DND-41 (cell line): ENCODE measurements at regions not wholly inside any gene's neighbourhood (a gene's known extent, or its start where the extent isn't known, plus 50 kb on each side); places are given as distances from the start of the nearest gene placed in this dataset.

Experiments used
- CTCF ChIP-seq: IDR thresholded peaks from 2 replicates; pipeline ENCODE4 v1.5.1; 2012; ENCODE audit warnings: borderline replicate concordance, low read length, moderate library complexity, mild to moderate bottlenecking; ENCODE audit not compliant: poor library complexity, severe bottlenecking; ENCODE audit errors: extremely low read depth
- EZH2 ChIP-seq: IDR thresholded peaks from 3 replicates; pipeline ENCODE4 v1.6.1; 2012; ENCODE audit warnings: borderline replicate concordance, low read depth, mild to moderate bottlenecking, moderate library complexity, low read length, inconsistent platforms; ENCODE audit not compliant: severe bottlenecking

DNA sequence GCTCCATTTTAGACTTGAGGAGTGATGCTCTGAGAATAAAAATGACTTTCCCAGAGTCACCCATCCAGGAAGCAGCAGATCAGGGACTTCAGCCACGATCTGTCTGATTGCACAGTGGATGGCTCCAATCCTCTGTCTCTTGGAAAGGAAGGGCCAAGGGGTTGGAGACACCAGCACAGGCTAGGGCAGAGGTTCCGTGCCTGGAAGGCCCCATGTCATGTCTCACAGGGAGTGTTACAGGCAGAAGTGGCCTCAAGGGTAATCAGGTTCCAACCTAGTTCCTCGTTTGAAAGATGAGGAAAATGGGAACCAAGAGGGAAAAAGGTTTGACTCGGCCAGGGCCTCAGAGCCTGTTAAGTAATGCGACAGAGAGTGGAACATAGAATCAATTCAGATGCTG is 160.0 kb downstream of the EFNB1 start:
- no peak for TF ChIP-seq CTCF
- no peak for TF ChIP-seq EZH2
